Testis (tissue), 2 donors: ENCODE measurements at regions not wholly inside any gene's neighbourhood (a gene's known extent, or its start where the extent isn't known, plus 50 kb on each side); places are given as distances from the start of the nearest gene placed in this dataset.
A peak's percentile ranks its signal among the peaks of the same experiment; 100 is the strongest.

Source experiments
- DNase-seq: peaks from one replicate; pipeline ENCODE4 v3.0.0-alpha.2; 2019
- H3K27ac ChIP-seq, 2 donors: fragments of 200-600 bp; sonication (generic); one replicate each; pipeline ENCODE4 v1.5.1; 2019
- H3K27me3 ChIP-seq: fragments of 200-600 bp; sonication (generic); one replicate; pipeline ENCODE4 v1.5.1; 2019
- H3K36me3 ChIP-seq: fragments of 200-600 bp; sonication (generic); one replicate; pipeline ENCODE4 v1.5.1; 2017; ENCODE audit warnings: low read depth; ENCODE audit errors: missing control alignments
- H3K4me1 ChIP-seq: fragments of 200-600 bp; sonication (generic); one replicate; pipeline ENCODE4 v1.5.1; 2019
- H3K4me3 ChIP-seq, 2 donors: fragments of 200-600 bp; sonication (generic); one replicate each; pipeline ENCODE4 v1.5.1; 2017 to 2019
- H3K9me3 ChIP-seq: fragments of 200-600 bp; sonication (generic); one replicate; pipeline ENCODE4 v1.5.1; 2017
- CTCF ChIP-seq, 3 experiments: fragments of 450-650 bp in 2 of 3; fragments of 200-600 bp in 1 of 3; sonication (generic) in 1 of 3; IDR thresholded peaks; one replicate each; pipeline ENCODE4 v1.5.1; 2016 to 2019; ENCODE audit warnings: antibody characterized with exemption in 3 of 3, mild to moderate bottlenecking in 2 of 3, moderate library complexity in 1 of 3
- POLR2A ChIP-seq: fragments of 450-650 bp; IDR thresholded peaks from one replicate; pipeline ENCODE4 v1.6.1; 2017; ENCODE audit warnings: antibody characterized with exemption, mild to moderate bottlenecking, moderate library complexity
- WGBS, 2 donors: methylation state at CpG; one replicate each; pipeline ENCODE4 v1.1.5; 2018; 5-methylcytosine and 5-hydroxymethylcytosine counted together
- intact Hi-C: fragments of 100-400 bp; cut with DNase I; formaldehyde crosslinking; loops from one replicate; pipeline ENCODE4 v1.15.1; 2023; ENCODE audit warnings: low total_unique reads

GRCh38 chr5:25025831-25026230 is 381.1 kb upstream of the CDH10 start:
- 69 to 82% methylated on average over 4 of the region's 4 CpGs for WGBS, 2 donors
- DNase-seq = no peak

GRCh38 chr5:25020454-25020853 is 375.7 kb upstream of the CDH10 start:
- Histone ChIP-seq H3K4me3 (no peak overlapping the region), H3K27me3 (no peaks in the 10 kb centered on the region), H3K4me1 (no peaks in the 10 kb centered on the region), H3K36me3 (no peaks in the 10 kb centered on the region), H3K9me3 (no peaks in the 10 kb centered on the region), H3K27ac (no peak overlapping the region)
- 52 to 55% methylated on average over 1 of the region's 1 CpG for WGBS, 2 donors
- no peak for DNase-seq
- intact Hi-C loops = no loop called here
- TF ChIP-seq CTCF (IDR thresholded peaks at IDR 0.05) (no peak), POLR2A (no peak)

More at GRCh38 chr5:25025831-25026230, 381.1 kb upstream of the CDH10 start:
- no peak overlapping the region for H3K4me3 ChIP-seq
- TF ChIP-seq POLR2A (no peak), CTCF (IDR thresholded peaks at IDR 0.05) (no peak)
- intact Hi-C loops = no loop called here
- H3K27ac ChIP-seq = no peak overlapping the region
- H3K27me3 ChIP-seq = no peaks in the 10 kb centered on the region
- no peaks in the 10 kb centered on the region for H3K36me3 ChIP-seq
- H3K4me1 ChIP-seq = no peaks in the 10 kb centered on the region
- H3K9me3 ChIP-seq = no peaks in the 10 kb centered on the region

- no peak overlapping the region for H3K4me3 ChIP-seq
- H3K4me1 ChIP-seq = no peaks in the 10 kb centered on the region
- no peak for DNase-seq
- 56 to 92% methylated on average over 9 of the region's 9 CpGs for WGBS, 2 donors
- TF ChIP-seq POLR2A (no peak), CTCF (IDR thresholded peaks at IDR 0.05) (no peak)
- no peaks in the 10 kb centered on the region for H3K36me3 ChIP-seq
- no peak overlapping the region for H3K27ac ChIP-seq
- no peaks in the 10 kb centered on the region for H3K27me3 ChIP-seq
- no peaks in the 10 kb centered on the region for H3K9me3 ChIP-seq
- intact Hi-C loops = no loop called here
Observed at GRCh38 chr5:25009063-25009462, 364.3 kb upstream of the CDH10 start.

GRCh38 chr5:25006734-25007133 is 362.0 kb upstream of the CDH10 start:
- TF ChIP-seq CTCF (IDR thresholded peaks at IDR 0.05) = peak in 1 of 3 experiments; percentile 18
- no peak for TF ChIP-seq POLR2A
- intact Hi-C loops = no loop called here
- WGBS, 2 donors = 27 to 38% methylated on average over 2 of the region's 2 CpGs

GRCh38 chr5:25006237-25006636 is 361.5 kb upstream of the CDH10 start:
- no peak for TF ChIP-seq POLR2A
- TF ChIP-seq CTCF (IDR thresholded peaks at IDR 0.05) = no peak
- Histone ChIP-seq H3K27me3 (no peaks in the 10 kb centered on the region), H3K27ac (no peak overlapping the region), H3K4me1 (no peaks in the 10 kb centered on the region), H3K4me3 (no peak overlapping the region), H3K9me3 (no peaks in the 10 kb centered on the region), H3K36me3 (no peaks in the 10 kb centered on the region)
- WGBS, 2 donors = 36 to 46% methylated on average over 4 of the region's 4 CpGs
- no peak for DNase-seq
- intact Hi-C loops = no loop called here

More at GRCh38 chr5:25006734-25007133, 362.0 kb upstream of the CDH10 start:
- Histone ChIP-seq H3K4me3 (no peak overlapping the region), H3K27me3 (no peaks in the 10 kb centered on the region), H3K4me1 (no peaks in the 10 kb centered on the region), H3K36me3 (no peaks in the 10 kb centered on the region), H3K27ac (no peak overlapping the region), H3K9me3 (no peaks in the 10 kb centered on the region)
- no peak for DNase-seq
